BE2C (cell line): ENCODE measurements at regions not wholly inside any gene's neighbourhood (a gene's known extent, or its start where the extent isn't known, plus 50 kb on each side); places are given as distances from the start of the nearest gene placed in this dataset.

Source experiments
- DNase-seq: peaks from one replicate; pipeline ENCODE4 v3.0.0-alpha.2; 2020
- H3K27me3 ChIP-seq: fragments of 250-450 bp; sonication (Bioruptor Pico); 2 replicates; pipeline ENCODE4 v1.5.1; 2020; ENCODE audit warnings: mild to moderate bottlenecking
- H3K36me3 ChIP-seq: fragments of 250-450 bp; sonication (Bioruptor Pico); 2 replicates; pipeline ENCODE4 v1.5.1; 2020; ENCODE audit warnings: mild to moderate bottlenecking
- H3K4me1 ChIP-seq: fragments of 250-450 bp; sonication (Bioruptor Pico); 2 replicates; pipeline ENCODE4 v1.5.1; 2020
- H3K4me3 ChIP-seq: 2 replicates; pipeline ENCODE4 v1.5.1; 2011; ENCODE audit warnings: low read depth, low read length
- H3K9me3 ChIP-seq: fragments of 250-450 bp; sonication (Bioruptor Pico); 2 replicates; pipeline ENCODE4 v1.5.1; 2020
- TF ChIP-seq, protein P1 (sequence below): IDR thresholded peaks from 2 replicates; pipeline ENCODE4 v1.5.1; 2012; ENCODE audit warnings: mild to moderate bottlenecking, low read depth, low read length

DNA sequence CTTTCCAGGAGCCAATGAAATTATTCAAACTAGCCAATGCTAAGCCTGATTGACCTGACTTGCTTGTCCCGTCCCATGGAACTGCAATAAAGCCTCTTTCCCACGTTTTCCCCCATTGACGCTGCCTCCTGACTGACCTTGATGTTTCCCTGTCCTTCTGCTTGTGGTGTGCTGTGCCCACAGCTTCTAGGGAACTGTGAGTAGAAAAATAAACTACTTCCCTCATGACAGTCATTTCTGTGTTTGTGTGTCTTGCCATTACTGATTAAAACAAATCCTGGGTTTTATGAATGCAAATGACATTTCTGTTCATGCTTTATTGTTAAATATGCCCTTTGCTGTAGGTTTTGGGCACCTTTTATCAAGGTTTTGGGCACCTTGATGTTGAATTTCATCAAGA lies 91.3 kb upstream of the ABI1 start:
- Histone ChIP-seq H3K4me3 (no peak overlapping the region), H3K4me1 (no peaks in the 10 kb centered on the region), H3K9me3 (no peaks in the 10 kb centered on the region), H3K36me3 (no peaks in the 10 kb centered on the region), H3K27me3 (no peaks in the 10 kb centered on the region)
- TF ChIP-seq, protein P1, sequence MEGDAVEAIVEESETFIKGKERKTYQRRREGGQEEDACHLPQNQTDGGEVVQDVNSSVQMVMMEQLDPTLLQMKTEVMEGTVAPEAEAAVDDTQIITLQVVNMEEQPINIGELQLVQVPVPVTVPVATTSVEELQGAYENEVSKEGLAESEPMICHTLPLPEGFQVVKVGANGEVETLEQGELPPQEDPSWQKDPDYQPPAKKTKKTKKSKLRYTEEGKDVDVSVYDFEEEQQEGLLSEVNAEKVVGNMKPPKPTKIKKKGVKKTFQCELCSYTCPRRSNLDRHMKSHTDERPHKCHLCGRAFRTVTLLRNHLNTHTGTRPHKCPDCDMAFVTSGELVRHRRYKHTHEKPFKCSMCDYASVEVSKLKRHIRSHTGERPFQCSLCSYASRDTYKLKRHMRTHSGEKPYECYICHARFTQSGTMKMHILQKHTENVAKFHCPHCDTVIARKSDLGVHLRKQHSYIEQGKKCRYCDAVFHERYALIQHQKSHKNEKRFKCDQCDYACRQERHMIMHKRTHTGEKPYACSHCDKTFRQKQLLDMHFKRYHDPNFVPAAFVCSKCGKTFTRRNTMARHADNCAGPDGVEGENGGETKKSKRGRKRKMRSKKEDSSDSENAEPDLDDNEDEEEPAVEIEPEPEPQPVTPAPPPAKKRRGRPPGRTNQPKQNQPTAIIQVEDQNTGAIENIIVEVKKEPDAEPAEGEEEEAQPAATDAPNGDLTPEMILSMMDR: no peak
- no peak for DNase-seq

DNA sequence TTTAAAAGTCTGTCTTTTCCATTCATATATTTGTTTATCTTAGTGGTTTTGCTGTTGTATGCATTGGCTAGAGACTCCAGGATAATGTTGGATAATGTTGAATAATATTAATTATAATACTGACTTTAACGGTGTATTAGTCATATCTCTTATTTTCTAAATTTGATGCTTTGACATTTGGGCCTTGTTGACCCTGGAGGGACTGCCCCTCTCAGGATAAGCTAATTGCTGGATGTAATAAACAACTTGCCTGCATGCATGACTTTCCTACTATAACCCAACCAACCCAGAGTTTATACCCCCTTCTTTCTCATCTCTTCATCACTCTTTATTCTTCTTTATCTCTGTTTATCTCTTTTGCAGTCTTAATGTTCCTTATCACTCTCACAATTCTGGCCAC lies 90.9 kb upstream of the ABI1 start:
- Histone ChIP-seq H3K9me3 (no peaks in the 10 kb centered on the region), H3K27me3 (no peaks in the 10 kb centered on the region), H3K4me3 (no peak overlapping the region), H3K36me3 (no peaks in the 10 kb centered on the region), H3K4me1 (no peaks in the 10 kb centered on the region)
- no peak for DNase-seq
- TF ChIP-seq, protein P1: no peak

DNA sequence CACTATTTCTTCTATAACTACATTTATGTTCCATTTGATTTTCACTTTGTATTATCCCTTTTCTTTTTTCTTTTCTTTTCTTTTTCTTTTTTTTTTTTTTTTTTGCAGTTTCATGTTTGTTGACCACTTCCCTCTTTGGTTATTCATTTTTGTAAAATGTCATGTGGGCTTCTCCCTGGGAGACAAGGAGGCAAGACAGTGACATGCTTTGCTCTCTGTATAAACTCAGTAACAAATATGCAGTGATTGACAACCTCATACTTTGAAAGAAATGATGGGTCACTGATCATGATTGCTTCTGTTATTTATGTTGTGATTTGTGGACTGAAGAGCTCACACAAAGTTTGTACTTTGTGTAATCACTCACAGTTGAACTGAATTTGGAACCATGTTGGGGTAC lies 90.2 kb upstream of the ABI1 start:
- DNase-seq: no peak
- H3K4me1 ChIP-seq: no peaks in the 10 kb centered on the region
- H3K27me3 ChIP-seq: no peaks in the 10 kb centered on the region
- TF ChIP-seq, protein P1: no peak
- no peaks in the 10 kb centered on the region for H3K36me3 ChIP-seq
- no peaks in the 10 kb centered on the region for H3K9me3 ChIP-seq
- no peak overlapping the region for H3K4me3 ChIP-seq

DNA sequence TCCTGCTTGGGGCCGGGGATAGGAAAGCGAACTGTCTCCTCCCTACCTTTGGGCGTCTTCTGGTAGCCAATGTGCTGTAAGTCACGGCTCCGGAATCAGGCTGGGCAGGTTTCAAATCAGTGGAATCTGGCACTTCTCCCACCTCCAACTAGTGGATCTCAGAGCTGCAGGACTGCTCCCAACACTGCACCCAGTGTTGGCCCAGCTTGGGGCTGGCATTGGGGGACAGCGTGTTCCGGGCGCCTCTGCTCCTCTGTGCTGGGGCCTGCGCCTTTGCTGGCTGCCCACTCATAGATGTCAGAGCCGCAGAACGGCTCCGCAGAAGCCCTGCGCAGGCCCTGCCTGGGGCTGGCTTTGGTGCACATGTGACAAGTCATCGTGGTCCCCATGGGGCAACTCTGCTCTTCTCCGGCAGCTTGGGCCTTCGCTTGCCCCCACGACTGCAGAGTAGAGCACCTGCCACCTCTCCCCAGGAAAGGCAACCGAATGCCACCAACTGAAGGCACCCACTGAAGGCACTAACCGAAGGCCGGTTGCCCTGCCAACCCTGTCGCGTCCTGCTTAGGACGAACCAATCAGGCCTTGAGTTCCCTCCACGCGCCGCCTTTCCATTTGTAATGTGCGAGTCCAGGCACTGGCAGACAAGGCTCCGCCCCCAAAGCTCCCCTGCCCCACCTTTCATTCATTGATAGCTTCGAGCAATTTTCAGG lies 85.5 kb upstream of the ABI1 start:
- DNase-seq: peak; percentile 60
- Histone ChIP-seq H3K27me3 (no peaks in the 10 kb centered on the region), H3K9me3 (no peaks in the 10 kb centered on the region), H3K36me3 (no peaks in the 10 kb centered on the region), H3K4me3 (peak overlapping the region; percentile 26), H3K4me1 (no peaks in the 10 kb centered on the region)
- TF ChIP-seq, protein P1: no peak

DNA sequence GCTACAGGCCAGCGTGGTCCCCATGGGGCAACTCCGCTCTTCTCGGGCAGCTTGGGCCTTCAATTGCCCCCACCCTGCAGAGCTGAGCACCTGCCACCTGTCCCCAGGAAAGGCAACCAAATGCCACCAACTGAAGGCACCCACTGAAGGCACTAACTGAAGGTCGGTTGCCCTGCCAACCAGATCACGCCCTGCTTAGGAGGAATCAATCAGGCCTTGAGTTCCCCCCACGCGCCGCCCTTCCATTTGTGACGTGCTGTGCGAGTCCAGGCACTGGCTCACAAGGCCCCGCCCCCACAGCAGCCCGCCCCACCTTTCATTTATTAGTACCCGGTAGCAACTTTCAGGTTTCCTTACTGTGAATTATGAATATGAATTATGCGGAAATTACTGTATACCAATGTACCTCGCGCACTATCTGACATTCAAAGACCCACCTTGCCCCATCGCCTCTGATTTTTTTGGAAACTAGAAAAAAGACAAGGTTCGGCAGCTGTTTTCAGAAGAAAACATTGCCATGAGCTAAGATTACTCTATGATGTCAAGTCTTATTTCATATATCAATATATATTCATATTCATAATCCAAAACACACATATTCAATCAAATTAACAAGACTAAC lies 83.6 kb upstream of the ABI1 start:
- no peak for DNase-seq
- Histone ChIP-seq H3K27me3 (no peaks in the 10 kb centered on the region), H3K4me3 (no peak overlapping the region), H3K9me3 (no peaks in the 10 kb centered on the region), H3K4me1 (no peaks in the 10 kb centered on the region), H3K36me3 (no peaks in the 10 kb centered on the region)
- TF ChIP-seq, protein P1: no peak

DNA sequence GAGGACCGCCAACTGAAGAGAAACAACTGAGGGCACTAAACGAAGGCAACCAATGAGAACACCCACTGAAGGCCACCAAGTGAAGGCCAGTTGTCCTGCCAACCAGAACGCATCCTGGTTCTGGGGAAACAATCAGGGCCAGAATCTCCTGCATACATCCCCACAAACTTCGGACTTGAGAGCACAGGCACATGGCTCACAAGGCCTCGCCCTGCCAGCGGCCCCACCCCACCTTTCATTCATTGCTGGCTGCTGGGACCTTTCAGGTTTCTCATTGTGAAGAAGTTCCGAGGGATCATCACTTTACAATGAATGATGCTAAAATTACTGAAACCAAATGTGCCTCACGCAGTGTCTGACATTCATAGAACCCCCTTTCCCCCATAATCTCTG lies 79.2 kb upstream of the ABI1 start:
- Histone ChIP-seq H3K4me3 (no peak overlapping the region), H3K9me3 (no peaks in the 10 kb centered on the region), H3K36me3 (no peaks in the 10 kb centered on the region), H3K4me1 (no peaks in the 10 kb centered on the region), H3K27me3 (no peaks in the 10 kb centered on the region)
- DNase-seq: no peak
- TF ChIP-seq, protein P1: no peak
